HG03442 (cell line): ENCODE measurements at regions not wholly inside any gene's neighbourhood (a gene's known extent, or its start where the extent isn't known, plus 50 kb on each side); places are given as distances from the start of the nearest gene placed in this dataset.
A peak's percentile ranks its signal among the peaks of the same experiment; 100 is the strongest.
"Not testable (repeated sequence)": the region's sequence is repeated elsewhere in the genome, so short reads cannot be mapped to it uniquely, and the experiment has no call there.

Experiments used
- ATAC-seq: cut with Tn5 transposase; IDR thresholded peaks from one replicate; pipeline ENCODE4 v1.9.1; 2021; ENCODE audit warnings: mild to moderate bottlenecking, moderate library complexity; ENCODE audit not compliant: unreplicated experiment

DNA sequence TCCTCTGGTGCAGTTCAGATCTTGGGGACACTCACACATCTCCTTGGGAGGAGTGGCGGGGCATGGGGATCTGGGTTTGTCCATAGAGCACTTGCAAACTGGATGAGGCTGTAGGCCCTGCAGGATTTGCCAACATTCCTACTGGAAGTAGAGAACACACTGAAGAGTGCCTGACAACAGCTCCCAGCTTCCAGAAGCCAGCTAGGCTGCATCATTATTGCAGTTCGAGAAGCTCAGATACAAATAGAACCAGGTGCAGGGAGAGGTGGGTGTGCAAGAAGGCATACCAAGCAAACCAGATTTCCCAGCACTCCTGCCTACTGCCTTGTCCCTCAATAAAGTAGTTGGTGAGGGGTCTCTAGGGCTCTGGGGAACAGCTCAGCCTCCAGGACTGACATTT is 52.5 kb downstream of the RHOB start:
- no peak for ATAC-seq

DNA sequence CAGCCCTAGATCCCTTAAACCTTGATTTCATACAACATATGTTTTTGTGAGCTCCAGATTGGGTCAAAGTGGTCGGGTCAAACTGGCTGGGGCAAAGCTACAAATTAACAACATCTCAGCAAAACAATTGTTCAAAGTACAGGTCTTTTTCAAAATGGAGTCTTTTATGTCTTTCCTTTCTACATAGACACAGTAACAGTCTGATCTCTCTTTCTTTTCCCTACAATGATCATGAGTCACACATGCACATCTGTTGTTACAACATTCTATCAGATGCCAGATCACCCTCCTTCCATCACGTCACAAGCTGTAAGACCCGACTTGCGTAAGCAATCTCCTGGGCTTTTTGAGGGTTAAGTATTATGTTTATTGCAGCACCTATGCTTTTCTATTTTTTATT is 55.1 kb downstream of the RHOB start:
- no peak for ATAC-seq

DNA sequence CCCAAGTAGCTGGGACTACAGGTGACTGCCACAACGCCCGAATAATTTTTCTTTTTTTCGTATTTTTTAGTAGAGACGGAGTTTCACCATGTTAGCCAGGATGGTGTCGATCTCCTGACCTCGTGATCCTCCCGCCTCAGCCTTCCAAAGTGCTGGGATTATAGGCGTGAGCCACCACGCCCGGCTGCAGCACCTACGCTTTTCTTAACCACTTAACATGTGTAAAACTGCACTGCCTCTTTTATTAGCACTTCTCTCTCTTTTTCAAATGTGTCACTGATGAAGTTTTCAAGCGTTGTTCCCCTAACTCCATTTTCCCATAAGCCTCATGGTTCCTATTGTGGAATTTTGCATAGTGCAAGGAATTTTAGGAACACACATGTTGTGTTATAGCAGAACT is 55.6 kb downstream of the RHOB start:
- not testable (repeated sequence) for ATAC-seq

DNA sequence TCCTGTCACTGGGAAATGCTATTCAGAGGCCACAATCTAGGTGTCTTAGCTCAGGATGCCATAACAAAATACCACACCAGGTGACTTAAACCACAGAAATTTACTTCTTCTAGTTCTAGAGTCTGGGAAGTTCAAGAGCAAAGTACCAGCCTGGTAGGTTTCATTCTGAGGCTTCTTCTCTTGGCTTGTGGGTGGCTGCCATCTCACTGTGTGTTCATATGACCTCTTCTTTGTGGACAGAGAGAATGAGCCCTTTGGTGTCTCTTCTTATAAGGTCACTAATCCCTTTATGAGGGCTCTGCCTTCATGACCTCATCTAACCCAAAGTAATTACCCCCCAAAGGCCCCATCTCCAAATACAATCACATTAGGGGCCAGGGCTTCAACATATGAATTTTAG is 57.3 kb downstream of the RHOB start:
- ATAC-seq, result no peak

DNA sequence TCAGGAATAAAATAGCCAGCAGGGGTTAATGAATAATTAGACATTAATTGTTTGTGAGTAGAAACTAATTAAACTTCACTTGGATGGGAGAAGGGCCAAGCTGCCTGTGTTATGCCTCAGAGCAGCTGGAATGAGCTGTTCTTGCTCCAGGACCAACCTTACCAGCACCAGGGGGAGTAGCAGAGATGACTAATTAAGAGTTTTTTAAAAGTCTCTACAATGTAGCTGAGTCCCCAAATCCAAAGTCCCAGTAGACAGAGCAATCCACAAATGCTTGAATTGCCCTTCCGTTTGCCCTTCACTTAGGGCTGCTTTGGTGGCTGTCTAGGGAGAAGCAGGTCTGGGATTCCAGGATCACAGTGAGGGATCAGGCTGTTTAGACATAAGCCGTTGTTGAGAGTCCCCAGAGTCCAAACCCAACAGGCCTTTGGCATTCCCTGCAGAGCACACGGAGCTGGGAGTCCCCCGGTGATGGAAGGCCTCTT is 59.4 kb downstream of the RHOB start:
- no peak for ATAC-seq

DNA sequence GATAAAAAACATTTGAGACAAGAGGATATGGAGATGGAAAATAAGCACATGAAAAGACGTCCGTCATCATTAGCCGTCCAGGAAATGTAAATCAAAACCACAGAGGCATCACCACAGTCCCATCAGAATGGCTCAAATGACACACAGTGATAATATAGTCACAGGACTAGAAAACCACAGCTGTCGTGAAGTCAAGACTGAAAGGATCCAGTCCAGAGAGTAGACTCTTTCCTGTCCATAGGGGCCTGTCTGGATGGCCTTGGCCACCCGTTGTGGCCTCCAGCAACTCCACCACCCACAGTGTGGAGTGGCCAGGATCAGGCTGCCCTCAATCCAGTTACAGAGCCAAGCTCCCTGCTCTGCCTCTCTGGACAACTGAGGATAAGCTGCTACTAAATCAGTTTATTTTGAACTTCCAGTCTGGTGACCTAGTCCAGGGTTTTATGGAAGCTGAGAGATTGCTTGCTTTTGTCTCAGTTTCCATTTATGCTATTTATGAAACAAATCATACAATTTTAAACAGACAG is 60.4 kb downstream of the RHOB start:
- ATAC-seq, result peak; percentile 97

DNA sequence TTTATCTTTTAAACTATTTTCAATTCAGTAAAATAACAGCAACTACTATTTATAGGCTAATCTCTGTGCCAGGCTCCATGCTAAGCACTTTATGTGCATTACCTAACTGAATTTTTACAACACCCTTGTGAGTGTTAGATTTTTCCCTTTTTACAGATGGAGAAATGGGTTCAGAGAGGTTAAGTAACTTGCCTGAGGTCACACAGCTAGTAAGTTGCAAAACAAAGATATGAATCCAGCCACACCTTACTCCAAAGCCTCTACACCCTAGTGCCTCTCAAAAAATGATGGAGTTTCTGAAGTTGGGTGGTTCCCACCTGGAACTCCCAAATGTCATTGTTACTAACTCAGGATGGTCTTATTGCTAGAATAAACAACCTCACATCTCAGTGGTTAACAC is 60.8 kb downstream of the RHOB start:
- ATAC-seq, result no peak

DNA sequence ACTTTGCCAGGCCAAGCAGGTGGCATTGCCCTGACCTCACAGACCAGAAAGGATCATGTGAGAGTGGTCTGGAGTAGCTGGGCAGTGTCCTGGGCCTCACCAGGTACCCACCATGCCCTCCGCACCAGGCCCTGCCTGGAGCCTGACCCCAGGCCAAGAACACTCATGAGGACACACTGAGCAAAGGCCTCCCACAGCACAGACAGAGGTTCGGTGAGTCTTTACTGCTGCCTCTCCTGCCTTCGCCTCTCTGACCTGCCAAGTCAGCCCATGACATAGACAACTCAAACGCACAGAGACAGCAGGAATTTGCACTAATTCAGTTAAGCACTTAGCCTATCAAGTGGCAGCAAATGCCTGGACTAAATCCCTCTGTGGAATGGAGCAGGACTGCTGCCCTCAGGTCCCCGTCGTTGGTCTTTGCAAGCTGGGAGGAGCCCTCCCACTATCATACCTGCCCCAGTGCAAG is 62.5 kb downstream of the RHOB start:
- no peak for ATAC-seq

DNA sequence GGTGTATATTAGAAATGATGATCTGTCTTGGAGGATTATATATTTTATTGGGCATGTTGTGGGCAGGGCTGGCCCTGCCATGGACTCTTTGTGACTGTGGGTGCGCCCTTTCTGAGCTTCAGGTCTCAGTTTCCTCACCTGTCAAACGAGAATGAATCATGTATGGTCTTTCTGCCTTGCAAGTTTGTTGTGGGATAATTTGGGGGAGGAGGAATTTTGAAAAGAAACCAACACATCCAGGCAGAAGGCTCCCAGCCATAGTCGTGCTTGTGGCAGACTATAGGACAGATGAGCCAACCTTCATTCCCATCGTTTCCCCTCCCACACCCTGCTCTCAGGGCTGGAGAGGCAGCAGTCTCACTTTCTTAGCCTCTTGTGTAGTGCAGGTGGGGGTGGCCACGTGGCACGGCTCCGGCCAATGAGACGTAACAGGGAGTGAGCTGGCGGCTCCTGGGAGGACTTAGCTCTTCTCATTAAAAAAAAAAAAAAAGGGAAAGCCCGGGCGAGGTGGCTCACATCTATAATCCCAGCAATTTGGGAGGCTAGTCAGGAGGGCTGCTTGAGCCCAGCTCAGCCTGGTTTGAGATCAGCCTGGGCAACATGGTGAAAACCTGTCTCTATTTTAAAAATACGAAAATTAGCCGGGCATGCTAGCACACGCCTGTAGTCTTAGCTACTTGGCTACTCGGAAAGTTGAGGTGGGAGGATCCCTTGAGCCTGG is 63.1 kb downstream of the RHOB start:
- no peak for ATAC-seq

DNA sequence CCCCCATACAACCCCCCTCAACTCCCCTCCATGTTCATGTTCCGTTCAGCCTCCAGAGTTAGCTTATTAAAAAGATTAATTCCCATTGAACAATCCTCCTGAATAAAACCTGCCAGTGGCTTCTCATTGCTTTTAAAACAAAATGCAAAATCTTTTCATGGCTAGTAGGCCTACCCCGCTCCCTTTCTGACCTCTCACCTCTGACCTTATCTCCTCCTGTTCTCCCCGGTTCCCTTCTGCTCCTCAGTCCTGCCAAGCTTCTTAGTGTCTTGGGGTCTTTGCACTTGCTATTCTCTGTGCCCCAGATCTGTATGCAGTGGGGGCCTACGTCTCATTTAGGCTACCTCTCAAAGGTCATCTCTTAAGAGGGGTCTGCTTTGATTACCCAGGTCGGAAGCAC is 64.3 kb downstream of the RHOB start:
- no peak for ATAC-seq

DNA sequence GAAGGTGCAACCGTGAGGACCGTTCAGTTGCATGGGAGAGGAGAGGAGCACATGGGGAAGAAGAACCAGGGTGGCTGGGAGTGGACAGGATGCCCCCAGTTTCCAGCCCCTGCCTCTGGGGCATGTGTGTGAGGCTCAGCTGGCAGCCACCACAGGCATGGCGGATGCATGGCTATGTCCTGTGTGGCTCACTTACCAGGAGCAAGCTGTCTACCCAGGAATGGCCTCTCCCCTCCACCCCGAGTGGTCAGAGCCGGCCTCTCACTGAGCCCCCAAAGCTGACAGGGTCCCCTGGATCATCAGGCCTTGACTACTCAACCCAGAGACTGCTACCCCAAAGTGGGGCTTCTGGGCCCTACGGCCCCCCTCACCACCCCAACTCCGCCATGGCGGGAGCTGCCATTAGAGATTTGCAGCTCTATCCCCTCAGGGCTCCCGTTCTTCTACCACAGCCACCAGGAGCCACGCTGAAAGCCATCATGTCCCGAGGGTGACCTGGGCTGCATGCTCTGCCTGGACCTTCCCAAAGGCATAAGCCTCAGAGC is 65.3 kb downstream of the RHOB start:
- no peak for ATAC-seq

DNA sequence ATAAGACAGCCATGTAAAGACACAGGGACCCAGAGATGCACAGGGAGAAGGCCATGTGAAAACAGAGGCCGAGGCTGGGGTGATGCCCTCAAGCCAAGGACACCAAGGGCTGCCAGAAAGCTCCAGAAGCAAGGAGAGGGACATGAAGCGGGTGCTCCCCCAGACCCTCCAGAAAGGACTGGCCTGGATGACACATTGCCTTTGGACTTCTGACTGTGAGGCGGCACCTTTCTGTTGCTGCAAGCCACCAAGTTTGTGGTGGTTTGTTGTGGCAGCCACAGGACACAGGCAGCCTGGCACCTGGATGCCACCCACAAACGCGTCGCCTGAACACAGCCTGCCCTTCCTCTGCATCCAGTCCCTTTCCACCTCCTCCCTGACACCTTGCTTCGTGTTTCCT is 67.1 kb downstream of the RHOB start:
- ATAC-seq, result no peak

DNA sequence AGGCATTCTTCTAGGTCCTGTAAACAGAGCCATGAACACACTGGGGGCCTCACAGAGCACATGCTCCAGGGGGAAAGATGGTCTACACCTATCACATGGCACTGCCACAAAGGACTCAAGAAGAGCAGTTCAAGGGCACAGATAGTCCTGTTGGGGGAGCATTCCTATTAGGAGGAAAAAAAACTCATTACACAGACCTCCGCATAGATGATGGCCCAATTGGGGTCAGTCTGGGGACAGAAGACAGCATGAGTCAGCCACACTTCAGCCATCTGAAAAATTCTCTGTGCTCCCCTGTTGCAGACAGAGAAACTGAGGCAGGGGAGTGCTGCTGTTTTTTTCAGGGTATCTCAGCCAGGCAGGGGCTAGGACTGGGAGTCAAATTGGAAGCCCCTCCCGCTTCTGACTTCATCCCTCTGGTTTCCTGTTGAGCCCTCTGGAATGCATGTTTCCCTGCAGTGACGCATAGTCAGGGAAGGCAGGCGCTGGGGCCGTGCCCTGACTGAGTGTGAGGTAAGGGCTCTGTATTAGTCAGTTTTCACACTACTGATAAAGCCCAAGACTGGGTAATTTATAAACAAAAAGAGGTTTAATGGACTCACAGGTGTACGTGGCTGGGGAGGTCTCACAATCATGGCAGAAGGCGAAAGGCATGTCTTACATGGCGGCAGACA is 67.9 kb downstream of the RHOB start:
- no peak for ATAC-seq

DNA sequence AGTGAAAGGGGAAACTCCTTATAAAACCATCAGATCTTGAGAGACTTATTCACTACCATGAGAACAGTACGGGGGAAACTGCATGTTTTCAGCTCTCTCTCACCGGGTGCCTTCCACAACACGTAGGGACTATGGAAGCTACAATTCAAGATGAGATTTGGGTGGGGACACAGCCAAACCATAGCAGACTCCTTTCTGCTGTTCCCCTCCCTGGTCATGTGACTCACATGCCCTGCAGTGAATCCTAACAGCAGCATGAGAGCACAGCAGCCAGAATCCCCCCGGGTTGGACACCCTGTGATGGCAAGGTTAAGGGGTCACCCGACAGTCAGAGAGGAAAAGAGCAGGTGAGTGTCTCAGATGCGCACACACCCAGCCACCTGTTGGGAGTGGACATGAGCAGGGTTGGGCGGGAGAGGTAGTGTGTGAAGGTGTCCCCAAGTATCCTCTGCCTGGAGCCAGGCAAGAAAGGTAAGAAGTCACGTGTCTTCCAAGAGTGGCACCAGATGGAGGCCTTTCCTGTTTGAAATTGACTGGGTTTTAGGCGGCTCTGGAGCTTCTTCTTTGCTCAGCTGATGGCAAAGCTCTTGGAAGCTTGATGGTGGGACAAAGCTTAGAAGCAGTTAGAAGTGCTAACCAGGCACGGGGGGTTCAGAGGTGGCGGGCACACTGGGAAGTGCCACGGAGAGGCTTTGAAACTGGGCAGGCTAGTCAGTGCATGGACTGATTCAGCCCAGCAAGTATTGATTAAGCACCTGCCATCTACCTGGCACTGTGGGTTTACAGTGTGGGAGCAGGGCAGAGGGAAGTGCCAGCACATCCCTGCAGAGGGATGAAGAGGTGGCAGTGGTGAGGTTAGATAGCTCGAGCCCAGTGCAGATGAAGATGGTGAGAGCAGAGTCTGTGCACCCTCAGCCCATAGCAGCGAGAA is 68.7 kb downstream of the RHOB start:
- no peak for ATAC-seq

DNA sequence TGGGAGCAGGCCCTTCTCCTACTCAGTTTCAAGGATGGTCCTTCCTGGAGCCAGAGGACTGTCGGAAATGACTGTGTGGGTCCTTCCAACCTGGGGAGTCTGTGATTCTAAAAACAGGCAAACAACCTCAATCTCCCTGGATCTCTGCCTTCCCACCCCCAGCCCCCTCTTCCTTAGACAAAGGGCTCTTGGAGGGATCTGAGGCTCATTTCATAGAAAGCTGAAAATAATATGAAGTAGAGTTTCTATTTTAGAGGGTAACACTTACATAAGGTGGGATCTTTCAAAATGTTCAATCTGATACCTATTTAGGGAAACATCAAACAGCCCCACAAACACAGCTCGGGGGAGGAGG is 69.4 kb downstream of the RHOB start:
- ATAC-seq, result no peak

DNA sequence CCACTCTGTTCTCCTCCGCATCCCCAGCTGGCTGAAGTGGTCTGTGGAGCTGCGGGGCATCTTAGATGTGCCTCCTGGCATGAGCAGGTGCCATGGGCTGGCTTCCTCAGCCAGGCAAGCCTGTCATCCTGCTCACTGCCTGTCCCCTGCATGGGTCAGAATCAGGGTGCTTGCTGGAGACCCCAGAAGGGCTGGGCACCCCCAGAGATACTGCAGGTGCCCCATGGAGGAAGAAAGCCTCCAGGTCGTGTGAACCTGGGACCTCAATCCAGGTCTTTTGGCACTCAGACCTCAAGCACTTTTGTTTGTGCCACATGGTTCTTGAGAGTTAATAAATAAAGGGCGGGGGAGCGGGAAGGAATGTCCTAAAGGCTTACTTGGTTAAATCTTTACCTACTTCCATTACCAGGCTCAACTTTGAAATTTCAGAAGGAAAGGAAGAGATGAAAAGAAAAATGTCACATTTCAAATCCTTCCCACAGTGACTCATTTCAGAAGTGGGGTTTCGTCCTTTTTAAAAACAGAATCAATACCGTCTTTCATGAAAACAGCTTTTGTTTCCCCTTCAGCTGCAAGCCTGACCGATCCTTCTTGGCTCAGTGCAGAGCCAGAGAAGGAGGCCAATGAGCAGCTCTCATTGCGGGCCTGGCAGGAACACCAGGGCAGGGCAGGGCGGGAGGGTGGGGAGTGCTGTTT is 69.9 kb downstream of the RHOB start:
- ATAC-seq, result peak; percentile 90

DNA sequence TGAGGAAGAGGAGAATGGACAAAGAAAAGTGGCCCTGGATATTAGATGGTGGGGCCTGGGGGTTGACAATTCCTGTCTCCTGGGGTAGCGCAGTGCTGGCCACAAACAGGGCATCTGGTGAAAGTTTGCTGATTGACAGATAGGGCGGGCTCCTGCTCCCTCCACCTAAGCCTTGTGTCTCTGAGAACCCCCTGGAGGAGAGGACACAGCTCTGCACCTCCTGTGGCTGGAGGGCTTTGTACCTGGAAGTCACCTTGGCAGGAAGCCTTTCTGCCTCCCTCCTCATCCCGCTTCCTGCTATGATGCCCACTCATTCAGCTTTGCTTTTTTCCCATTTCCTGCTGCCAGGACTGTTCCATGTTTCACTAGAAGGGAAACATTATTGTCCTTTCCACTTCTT is 72.4 kb downstream of the RHOB start:
- no peak for ATAC-seq

DNA sequence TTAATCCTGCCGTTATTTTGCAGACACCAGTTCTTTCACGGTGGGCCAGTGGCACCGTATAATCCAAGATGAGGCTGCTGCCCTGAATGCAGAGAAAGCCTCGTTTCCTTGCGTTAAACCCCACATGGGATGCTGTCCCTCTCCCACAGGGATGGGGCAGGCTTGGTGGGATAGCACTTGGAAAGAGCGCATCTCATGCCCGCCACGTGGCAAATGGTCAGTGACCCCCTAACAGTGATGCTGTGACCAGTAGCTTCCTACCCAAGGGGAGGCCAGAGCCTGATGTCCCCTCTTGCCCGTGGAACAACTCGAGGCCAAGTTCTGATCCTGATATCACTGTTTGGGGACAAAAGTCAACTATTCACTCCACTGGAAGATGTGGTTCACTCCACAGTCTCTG is 73.3 kb downstream of the RHOB start:
- no peak for ATAC-seq

DNA sequence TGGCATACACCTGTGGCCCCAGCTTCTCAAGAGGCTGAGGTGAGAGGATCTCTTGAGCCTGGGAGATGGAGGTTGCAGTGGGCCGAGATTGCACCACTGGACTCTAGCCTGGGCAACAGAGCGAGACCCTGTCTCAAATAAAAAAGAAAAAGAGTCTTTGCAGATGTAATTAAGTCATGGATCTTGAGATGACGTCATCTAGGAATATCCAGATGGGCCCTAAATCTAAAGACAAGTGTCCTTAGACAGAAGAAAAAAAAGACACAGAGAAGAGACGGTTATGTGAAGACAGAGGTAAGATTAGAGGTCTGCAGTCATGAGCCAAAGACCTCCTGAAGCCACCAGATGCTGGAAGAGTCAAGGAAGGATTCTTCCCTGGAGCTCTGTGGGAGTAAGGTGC is 74.3 kb downstream of the RHOB start:
- ATAC-seq, result no peak

DNA sequence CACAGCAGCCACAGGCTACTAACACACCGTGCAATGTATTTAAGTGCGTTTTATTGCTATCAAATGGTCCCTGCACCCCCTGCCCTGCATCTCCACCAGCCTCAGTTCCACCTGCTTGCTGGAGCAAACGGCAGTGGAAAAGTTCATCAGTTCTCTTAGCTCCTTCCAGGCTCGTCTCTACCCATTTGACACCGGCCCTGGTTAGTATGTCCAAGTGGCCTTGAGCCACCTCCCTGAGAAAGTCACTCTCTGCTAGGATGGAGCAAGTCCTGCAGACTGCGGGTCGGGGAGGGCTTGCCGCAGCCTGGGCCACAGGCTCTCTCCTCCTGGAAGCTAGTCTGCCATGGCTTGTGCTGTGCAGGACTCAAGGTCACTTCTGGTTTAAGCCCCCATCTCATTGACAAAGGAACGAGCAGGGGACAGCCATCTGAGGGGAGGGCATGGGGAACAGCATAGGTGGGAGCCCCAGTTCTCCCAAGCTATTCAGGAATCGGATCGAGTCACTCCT is 74.9 kb downstream of the RHOB start:
- ATAC-seq, result no peak
